ENCODE measurements at regions not wholly inside any gene's neighbourhood (a gene's known extent, or its start where the extent isn't known, plus 50 kb on each side); places are given as distances from the start of the nearest gene placed in this dataset.
A peak's percentile ranks its signal among the peaks of the same experiment; 100 is the strongest.

DNA sequence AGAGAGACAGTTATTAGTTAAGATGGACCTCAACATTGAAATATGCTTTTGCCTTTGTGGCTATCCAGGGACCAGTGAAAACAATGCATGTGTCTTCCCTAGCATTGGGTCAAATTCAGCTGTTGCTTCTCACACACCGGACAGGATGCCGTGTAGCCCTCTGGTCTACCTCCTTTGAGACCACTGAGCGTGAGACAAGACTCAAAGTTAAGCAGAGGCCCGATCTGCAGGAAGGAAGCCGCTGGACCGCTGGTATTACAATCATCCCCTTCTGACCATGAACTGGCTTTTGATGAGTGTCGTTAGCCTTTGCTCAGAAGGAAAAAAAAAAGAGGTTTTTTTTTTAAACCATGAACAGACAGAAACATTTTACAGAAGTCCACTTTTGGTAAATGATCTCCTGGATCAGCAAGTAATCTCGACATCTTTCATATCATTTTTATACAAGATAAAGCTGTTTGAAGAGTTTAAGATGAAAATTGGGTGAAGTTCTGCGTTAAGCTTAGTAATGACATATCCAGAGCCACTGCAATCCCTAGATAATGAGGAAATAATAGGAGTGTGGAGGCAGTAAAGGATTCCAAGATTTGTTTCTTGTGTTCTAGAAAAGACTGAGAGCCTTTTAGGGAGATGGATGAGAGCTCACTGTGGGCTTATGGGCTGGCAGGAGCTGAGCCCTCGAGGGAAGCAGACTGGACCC, 622.8 kb downstream of the QKI start:
- no peak overlapping the region for H3K4me3 Mint-ChIP-seq (ENCODE audit: unreplicated experiment)
- TF ChIP-seq, protein P1, sequence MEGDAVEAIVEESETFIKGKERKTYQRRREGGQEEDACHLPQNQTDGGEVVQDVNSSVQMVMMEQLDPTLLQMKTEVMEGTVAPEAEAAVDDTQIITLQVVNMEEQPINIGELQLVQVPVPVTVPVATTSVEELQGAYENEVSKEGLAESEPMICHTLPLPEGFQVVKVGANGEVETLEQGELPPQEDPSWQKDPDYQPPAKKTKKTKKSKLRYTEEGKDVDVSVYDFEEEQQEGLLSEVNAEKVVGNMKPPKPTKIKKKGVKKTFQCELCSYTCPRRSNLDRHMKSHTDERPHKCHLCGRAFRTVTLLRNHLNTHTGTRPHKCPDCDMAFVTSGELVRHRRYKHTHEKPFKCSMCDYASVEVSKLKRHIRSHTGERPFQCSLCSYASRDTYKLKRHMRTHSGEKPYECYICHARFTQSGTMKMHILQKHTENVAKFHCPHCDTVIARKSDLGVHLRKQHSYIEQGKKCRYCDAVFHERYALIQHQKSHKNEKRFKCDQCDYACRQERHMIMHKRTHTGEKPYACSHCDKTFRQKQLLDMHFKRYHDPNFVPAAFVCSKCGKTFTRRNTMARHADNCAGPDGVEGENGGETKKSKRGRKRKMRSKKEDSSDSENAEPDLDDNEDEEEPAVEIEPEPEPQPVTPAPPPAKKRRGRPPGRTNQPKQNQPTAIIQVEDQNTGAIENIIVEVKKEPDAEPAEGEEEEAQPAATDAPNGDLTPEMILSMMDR (IDR thresholded peaks at IDR 0.05; ENCODE audit: partially characterized antibody, unreplicated experiment): no peak
- no peaks in the 10 kb centered on the region for H3K27me3 Mint-ChIP-seq (ENCODE audit: unreplicated experiment)
- peaks cover 3% of the 10 kb centered on the region for H3K9me3 Mint-ChIP-seq (ENCODE audit: unreplicated experiment)
- no peaks in the 10 kb centered on the region for H3K36me3 Mint-ChIP-seq (ENCODE audit: unreplicated experiment)
- H3K27ac Mint-ChIP-seq (ENCODE audit: unreplicated experiment): no peak overlapping the region
- DNase-seq: no peak
- H3K4me1 Mint-ChIP-seq (ENCODE audit: low read depth, unreplicated experiment): peaks cover 7% of the 10 kb centered on the region

DNA sequence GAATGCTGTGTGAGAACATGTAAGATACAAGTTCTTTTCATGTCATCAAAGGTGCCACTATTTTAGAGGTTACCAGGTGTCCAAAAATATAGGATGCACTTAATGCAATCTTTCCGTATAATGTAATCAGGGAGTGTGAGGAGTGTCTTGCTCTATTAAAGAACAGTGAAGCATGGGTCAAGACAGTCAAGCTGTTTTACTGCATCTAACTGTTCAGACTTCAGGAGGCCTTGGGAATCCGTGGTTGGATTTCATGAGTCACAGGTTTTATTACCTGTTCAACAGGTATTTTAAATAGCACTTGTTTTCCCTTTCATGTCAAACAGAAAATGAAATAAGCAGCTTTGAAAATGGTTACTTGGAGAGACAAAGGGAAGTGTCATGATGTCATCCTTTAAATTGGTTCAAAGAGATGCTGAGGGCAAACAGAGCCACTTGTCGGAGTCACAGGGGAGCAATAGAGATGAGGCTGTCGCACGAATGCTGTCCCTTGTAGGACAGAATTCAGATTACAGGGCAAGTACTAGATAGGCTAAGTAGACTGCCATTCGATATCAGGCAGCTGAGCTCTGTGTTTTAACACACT, 621.5 kb downstream of the QKI start:
- Mint-ChIP-seq H3K4me1 (ENCODE audit: low read depth, unreplicated experiment) (peaks cover 7% of the 10 kb centered on the region), H3K27me3 (ENCODE audit: unreplicated experiment) (no peaks in the 10 kb centered on the region), H3K9me3 (ENCODE audit: unreplicated experiment) (peaks cover 5% of the 10 kb centered on the region), H3K36me3 (ENCODE audit: unreplicated experiment) (no peaks in the 10 kb centered on the region), H3K27ac (ENCODE audit: unreplicated experiment) (peak overlapping the region; percentile 65), H3K4me3 (ENCODE audit: unreplicated experiment) (no peak overlapping the region)
- peak; percentile 22 for DNase-seq
- TF ChIP-seq, protein P1 (IDR thresholded peaks at IDR 0.05; ENCODE audit: partially characterized antibody, unreplicated experiment): no peak

DNA sequence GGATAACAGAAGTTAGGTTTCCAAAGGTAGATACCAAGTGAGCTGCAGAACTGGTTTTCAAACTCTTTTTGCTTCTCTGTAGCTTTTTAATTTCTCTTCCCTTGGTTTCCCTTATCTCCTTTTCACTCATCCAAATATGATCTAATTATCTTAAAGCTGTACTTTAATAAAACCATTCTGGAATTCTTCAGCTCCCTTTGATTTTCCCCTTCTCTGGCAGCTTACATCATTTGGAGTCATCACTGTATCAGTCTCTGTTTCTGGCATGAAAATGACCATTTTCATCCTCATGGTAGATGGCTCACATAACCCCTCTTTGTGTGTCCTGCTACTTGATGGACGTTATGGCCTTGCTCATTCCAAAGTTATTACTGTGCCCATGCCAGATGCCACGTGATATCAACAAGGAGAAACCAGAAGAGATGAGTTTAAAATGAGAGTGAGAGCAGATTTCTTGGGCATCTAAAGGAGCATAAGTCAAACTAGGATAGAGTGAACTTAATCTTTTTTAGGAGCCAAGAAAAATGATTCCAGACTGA, 620.2 kb downstream of the QKI start:
- Mint-ChIP-seq H3K27ac (ENCODE audit: unreplicated experiment) (no peak overlapping the region), H3K36me3 (ENCODE audit: unreplicated experiment) (no peaks in the 10 kb centered on the region), H3K27me3 (ENCODE audit: unreplicated experiment) (no peaks in the 10 kb centered on the region), H3K4me3 (ENCODE audit: unreplicated experiment) (no peak overlapping the region), H3K4me1 (ENCODE audit: low read depth, unreplicated experiment) (peaks cover 7% of the 10 kb centered on the region), H3K9me3 (ENCODE audit: unreplicated experiment) (peaks cover 5% of the 10 kb centered on the region)
- no peak for DNase-seq
- TF ChIP-seq, protein P1 (IDR thresholded peaks at IDR 0.05; ENCODE audit: partially characterized antibody, unreplicated experiment): no peak

DNA sequence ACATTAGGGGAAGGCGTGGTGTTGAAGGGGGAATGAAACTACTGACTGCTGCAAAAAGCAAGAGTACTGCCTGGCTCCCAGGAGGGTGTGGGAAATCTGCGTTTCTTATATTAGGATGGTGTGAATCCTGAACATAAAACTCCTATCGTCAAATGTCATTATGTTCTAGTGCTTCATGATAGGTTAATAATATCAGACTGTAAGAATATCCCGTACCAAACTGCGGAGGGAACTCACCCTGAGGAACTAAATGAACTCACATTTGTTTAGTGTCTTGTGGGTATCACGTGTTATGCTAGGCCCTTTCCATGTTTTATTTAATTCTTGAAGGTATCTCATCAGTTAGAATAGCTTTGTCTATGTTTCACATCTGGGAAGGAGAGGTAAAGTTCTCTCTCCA, 610.7 kb downstream of the QKI start:
- no peak for DNase-seq
- H3K4me3 Mint-ChIP-seq (ENCODE audit: unreplicated experiment): no peak overlapping the region
- H3K27ac Mint-ChIP-seq (ENCODE audit: unreplicated experiment): no peak overlapping the region
- H3K36me3 Mint-ChIP-seq (ENCODE audit: unreplicated experiment): no peaks in the 10 kb centered on the region
- TF ChIP-seq, protein P1 (IDR thresholded peaks at IDR 0.05; ENCODE audit: partially characterized antibody, unreplicated experiment): no peak
- H3K9me3 Mint-ChIP-seq (ENCODE audit: unreplicated experiment): no peaks in the 10 kb centered on the region
- peaks cover 1% of the 10 kb centered on the region for H3K27me3 Mint-ChIP-seq (ENCODE audit: unreplicated experiment)
- peaks cover 3% of the 10 kb centered on the region for H3K4me1 Mint-ChIP-seq (ENCODE audit: low read depth, unreplicated experiment)

DNA sequence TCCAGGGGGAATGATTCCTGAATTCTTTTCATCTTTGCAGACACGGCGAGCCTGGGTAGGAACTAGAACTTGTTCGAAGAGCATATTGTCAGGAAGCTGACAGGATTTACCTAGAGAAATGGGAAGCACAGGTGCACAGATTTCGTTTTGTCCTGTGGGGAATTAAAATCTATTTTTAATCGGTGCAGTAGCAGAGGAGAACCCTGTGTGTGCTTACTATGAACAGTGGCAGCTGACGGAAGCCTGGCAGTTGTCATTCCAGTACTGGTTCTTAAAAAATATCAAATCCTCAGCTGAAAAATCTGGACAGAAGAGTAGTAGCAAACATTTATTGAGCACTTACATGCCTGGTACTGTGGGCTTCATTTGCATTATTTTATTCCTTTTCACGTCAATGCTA, 609.0 kb downstream of the QKI start:
- H3K27me3 Mint-ChIP-seq (ENCODE audit: unreplicated experiment): peaks cover 1% of the 10 kb centered on the region
- no peak overlapping the region for H3K4me3 Mint-ChIP-seq (ENCODE audit: unreplicated experiment)
- no peaks in the 10 kb centered on the region for H3K9me3 Mint-ChIP-seq (ENCODE audit: unreplicated experiment)
- H3K4me1 Mint-ChIP-seq (ENCODE audit: low read depth, unreplicated experiment): peaks cover 3% of the 10 kb centered on the region
- H3K36me3 Mint-ChIP-seq (ENCODE audit: unreplicated experiment): no peaks in the 10 kb centered on the region
- H3K27ac Mint-ChIP-seq (ENCODE audit: unreplicated experiment): no peak overlapping the region
- TF ChIP-seq, protein P1 (IDR thresholded peaks at IDR 0.05; ENCODE audit: partially characterized antibody, unreplicated experiment): no peak
- no peak for DNase-seq
